ENCODE measurements at regions not wholly inside any gene's neighbourhood (a gene's known extent, or its start where the extent isn't known, plus 50 kb on each side); places are given as distances from the start of the nearest gene placed in this dataset.
"Not testable (repeated sequence)": the region's sequence is repeated elsewhere in the genome, so short reads cannot be mapped to it uniquely, and the experiment has no call there.

- H3K27ac Mint-ChIP-seq; H3K4me1 Mint-ChIP-seq; ATAC-seq; H3K27ac ChIP-seq (ENCODE audit: low read depth, low read length); POLR2A ChIA-PET; H3K4me3 ChIP-seq (ENCODE audit: low read length); H3K27me3 Mint-ChIP-seq; H3K4me1 ChIP-seq (ENCODE audit: control insufficient read depth in 2 of 2, insufficient read depth in 2 of 2, low read length in 2 of 2); CTCF ChIA-PET; H3K27me3 ChIP-seq (ENCODE audit: control insufficient read depth in 2 of 2, insufficient read depth in 2 of 2, low read length in 2 of 2); DNase-seq; intact Hi-C loops (cut with micrococcal nuclease); H3K36me3 ChIP-seq (ENCODE audit: control insufficient read depth in 2 of 3, insufficient read depth in 3 of 3, low read length in 3 of 3): not testable (repeated sequence)
- H3K36me3 Mint-ChIP-seq: peaks cover 4 to 46% (median 38%) of the 10 kb centered on the region in 5 donors
- H3K4me3 Mint-ChIP-seq: peak overlapping the region in 1 of 10 donors; percentile 32
- H3K9me3 Mint-ChIP-seq: peaks cover 20 to 92% (median 57%) of the 10 kb centered on the region in 11 donors
- peaks cover 0 to 44% (median 0%) of the 10 kb centered on the region in 3 experiments for H3K9me3 ChIP-seq (ENCODE audit: control insufficient read depth in 2 of 3, low read length in 3 of 3)
These were observed 638.6 kb downstream of the TP53TG3F start for GRCh38 chr16:34098033-34098432.

- CTCF ChIA-PET; ATAC-seq; H3K27ac Mint-ChIP-seq; H3K4me1 ChIP-seq (ENCODE audit: control insufficient read depth in 2 of 2, insufficient read depth in 2 of 2, low read length in 2 of 2); H3K36me3 ChIP-seq (ENCODE audit: control insufficient read depth in 2 of 3, insufficient read depth in 3 of 3, low read length in 3 of 3); H3K27me3 Mint-ChIP-seq; POLR2A ChIA-PET; H3K27me3 ChIP-seq (ENCODE audit: control insufficient read depth in 2 of 2, insufficient read depth in 2 of 2, low read length in 2 of 2); H3K4me1 Mint-ChIP-seq; intact Hi-C loops (cut with micrococcal nuclease); H3K27ac ChIP-seq (ENCODE audit: low read depth, low read length); DNase-seq; H3K4me3 ChIP-seq (ENCODE audit: low read length): not testable (repeated sequence)
- peaks cover 4 to 50% (median 38%) of the 10 kb centered on the region in 5 donors for H3K36me3 Mint-ChIP-seq
- H3K9me3 ChIP-seq (ENCODE audit: control insufficient read depth in 2 of 3, low read length in 3 of 3): peaks cover 0 to 44% (median 0%) of the 10 kb centered on the region in 3 experiments
- peaks cover 23 to 91% (median 52%) of the 10 kb centered on the region in 11 donors for H3K9me3 Mint-ChIP-seq
- H3K4me3 Mint-ChIP-seq: peak overlapping the region in 1 of 10 donors; percentile 53
These were observed 639.6 kb downstream of the TP53TG3F start for GRCh38 chr16:34099028-34099427.

Measured in naive thymus-derived CD4-positive, alpha-beta T cell (primary cell).